Thyroid gland (tissue), 4 donors: ENCODE measurements at regions not wholly inside any gene's neighbourhood (a gene's known extent, or its start where the extent isn't known, plus 50 kb on each side); places are given as distances from the start of the nearest gene placed in this dataset.

Experiments
- CTCF ChIP-seq, 6 experiments: fragments of 200-600 bp in 3 of 6; fragments of 450-650 bp in 3 of 6; sonication (generic) in 3 of 6; IDR thresholded peaks; one replicate each; pipeline ENCODE4 v1.5.1; 2016 to 2019; ENCODE audit warnings: antibody characterized with exemption in 6 of 6, mild to moderate bottlenecking in 2 of 6, inconsistent platforms in 1 of 6, moderate library complexity in 1 of 6
- POLR2A ChIP-seq, 2 donors: fragments of 450-650 bp; IDR thresholded peaks; one replicate each; pipeline ENCODE4 v1.6.1; 2017; ENCODE audit warnings: antibody characterized with exemption in 2 of 2, mild to moderate bottlenecking in 2 of 2, moderate library complexity in 1 of 2

GRCh38 chr2:56455642-56456041, 271.9 kb downstream of the CCDC85A start:
- TF ChIP-seq CTCF (IDR thresholded peaks at IDR 0.05) (no peak), POLR2A (IDR thresholded peaks at IDR 0.05) (no peak)
